PC-9 (cell line): ENCODE measurements at regions not wholly inside any gene's neighbourhood (a gene's known extent, or its start where the extent isn't known, plus 50 kb on each side); places are given as distances from the start of the nearest gene placed in this dataset.

Source experiments
- BruUV-seq: library from RNA; stranded (reverse); fragments of 400-500 nt; replicated peaks from 2 replicates; lab custom pipeline; 2021; lab: Mats Ljungman, UMichigan
- CTCF ChIA-PET: fragments of 300-600 bp; sonication (Branson Sonifier 250); formaldehyde crosslinking; loops from one replicate; lab custom pipeline; 2022; ENCODE audit warnings: antibody characterized with exemption; lab: Charles Lee
- POLR2A ChIA-PET: fragments of 300-600 bp; sonication (Branson Sonifier 250); formaldehyde crosslinking; loops from one replicate; lab custom pipeline; 2022; ENCODE audit warnings: antibody characterized with exemption; ENCODE audit not compliant: unreplicated experiment; lab: Charles Lee
- DNase-seq, 2 experiments: peaks; one replicate each; pipeline versions ENCODE4 v3.0.0 to v3.0.0-alpha.2; 2015 to 2022; ENCODE audit warnings: mixed read lengths in 1 of 2
- H2AFZ ChIP-seq: fragments of 200-600 bp; sonication (generic); 2 replicates; pipeline ENCODE4 v1.8.1; 2017; ENCODE audit warnings: antibody characterized with exemption
- H3F3A ChIP-seq: fragments of 200-600 bp; sonication (generic); 2 replicates; pipeline ENCODE4 v1.8.1; 2017; ENCODE audit warnings: antibody characterized with exemption, mild to moderate bottlenecking, low read depth; ENCODE audit not compliant: insufficient read depth
- H3K27ac ChIP-seq: fragments of 200-600 bp; sonication (generic); 2 replicates; pipeline ENCODE4 v1.6.1; 2016; ENCODE audit warnings: mixed run types
- H3K27me3 ChIP-seq: fragments of 200-600 bp; sonication (generic); 2 replicates; pipeline ENCODE4 v1.6.1; 2016; ENCODE audit warnings: low read depth, mixed run types; ENCODE audit not compliant: insufficient read depth
- H3K36me3 ChIP-seq: fragments of 200-600 bp; sonication (generic); 2 replicates; pipeline ENCODE4 v1.6.1; 2016; ENCODE audit warnings: low read depth, mixed run types
- H3K4me1 ChIP-seq: fragments of 200-600 bp; sonication (generic); replicated peaks from 2 replicates; pipeline ENCODE4 v1.6.1; 2016; ENCODE audit warnings: mixed run types; ENCODE audit not compliant: insufficient read depth
- H3K4me2 ChIP-seq: fragments of 200-600 bp; sonication (generic); 2 replicates; pipeline ENCODE4 v1.6.1; 2017; ENCODE audit warnings: mixed run types
- H3K4me3 ChIP-seq: fragments of 200-600 bp; sonication (generic); 2 replicates; pipeline ENCODE4 v1.6.1; 2016; ENCODE audit warnings: mixed run types
- H3K79me2 ChIP-seq: fragments of 200-600 bp; sonication (generic); 2 replicates; pipeline ENCODE4 v1.6.1; 2017; ENCODE audit warnings: low read depth, mixed run types
- H3K9me2 ChIP-seq: fragments of 200-600 bp; sonication (generic); 2 replicates; pipeline ENCODE4 v1.8.1; 2017; ENCODE audit warnings: mild to moderate bottlenecking; ENCODE audit not compliant: insufficient read depth
- H3K9me3 ChIP-seq: fragments of 200-600 bp; sonication (generic); 2 replicates; pipeline ENCODE4 v1.8.1; 2016; ENCODE audit warnings: low read depth; ENCODE audit not compliant: insufficient read depth
- H4K20me1 ChIP-seq: fragments of 200-600 bp; sonication (generic); 2 replicates; pipeline ENCODE4 v1.8.1; 2017; ENCODE audit not compliant: insufficient read depth
- CTCF ChIP-seq: fragments of 200-600 bp; sonication (generic); conservative IDR thresholded peaks from 2 replicates; pipeline ENCODE4 v1.6.1; 2017; ENCODE audit warnings: mixed run types, antibody characterized with exemption, mild to moderate bottlenecking, moderate library complexity
- EZH2 ChIP-seq: fragments of 200-600 bp; sonication (generic); IDR thresholded peaks from 2 replicates; pipeline ENCODE4 v1.8.0; 2017; ENCODE audit warnings: antibody characterized with exemption, low read depth
- intact Hi-C: fragments of 100-400 bp; cut with micrococcal nuclease; formaldehyde crosslinking; loops from one replicate; pipeline ENCODE4 v1.10.0; 2022; ENCODE audit not compliant: unreplicated experiment

GRCh38 chr3:1613962-1614361 lies 484.7 kb upstream of the CNTN4 start:
- H3K79me2 ChIP-seq: no peaks in the 10 kb centered on the region
- H2AFZ ChIP-seq: no peak overlapping the region
- TF ChIP-seq CTCF (no peak), EZH2 (no peak)
- H3K4me3 ChIP-seq: no peak overlapping the region
- DNase-seq: no peak
- H3K9me2 ChIP-seq: no peaks in the 10 kb centered on the region
- H3K9me3 ChIP-seq: no peaks in the 10 kb centered on the region
- no peaks in the 10 kb centered on the region for H3K36me3 ChIP-seq
- no peaks in the 10 kb centered on the region for H4K20me1 ChIP-seq
- intact Hi-C loops: no loop called here
- no peaks in the 10 kb centered on the region for H3K4me1 ChIP-seq
- H3F3A ChIP-seq: no peaks in the 10 kb centered on the region
- no peaks in the 10 kb centered on the region for H3K27me3 ChIP-seq
- CTCF ChIA-PET: no interaction called here
- H3K4me2 ChIP-seq: no peak overlapping the region
- BruUV-seq: no TSS peak
- POLR2A ChIA-PET: no interaction called here
- H3K27ac ChIP-seq: no peak overlapping the region

GRCh38 chr3:1616744-1617143 lies 481.9 kb upstream of the CNTN4 start:
- Histone ChIP-seq H3F3A (no peaks in the 10 kb centered on the region), H2AFZ (no peak overlapping the region), H3K9me3 (no peaks in the 10 kb centered on the region), H3K9me2 (no peaks in the 10 kb centered on the region), H3K4me3 (no peak overlapping the region), H3K27me3 (no peaks in the 10 kb centered on the region), H4K20me1 (no peaks in the 10 kb centered on the region), H3K27ac (no peak overlapping the region), H3K36me3 (no peaks in the 10 kb centered on the region), H3K79me2 (no peaks in the 10 kb centered on the region), H3K4me1 (no peaks in the 10 kb centered on the region), H3K4me2 (no peak overlapping the region)
- TF ChIP-seq EZH2 (no peak), CTCF (no peak)
- DNase-seq: no peak
- no TSS peak for BruUV-seq
- ChIA-PET POLR2A (no interaction called here), CTCF (no interaction called here)
- intact Hi-C loops: no loop called here

- no peak for DNase-seq
- Histone ChIP-seq H3F3A (no peaks in the 10 kb centered on the region), H3K79me2 (no peaks in the 10 kb centered on the region), H3K4me3 (no peak overlapping the region), H3K27ac (no peak overlapping the region), H2AFZ (no peak overlapping the region), H3K27me3 (no peaks in the 10 kb centered on the region), H3K36me3 (no peaks in the 10 kb centered on the region), H4K20me1 (no peaks in the 10 kb centered on the region), H3K9me3 (no peaks in the 10 kb centered on the region), H3K9me2 (no peaks in the 10 kb centered on the region), H3K4me1 (no peaks in the 10 kb centered on the region), H3K4me2 (no peak overlapping the region)
- ChIA-PET POLR2A (no interaction called here), CTCF (no interaction called here)
- BruUV-seq: no TSS peak
- intact Hi-C loops: no loop called here
- TF ChIP-seq CTCF (no peak), EZH2 (no peak)
These were observed 474.8 kb upstream of the CNTN4 start for GRCh38 chr3:1623896-1624295.
